Right lobe of liver (tissue), 4 donors: ENCODE measurements at regions not wholly inside any gene's neighbourhood (a gene's known extent, or its start where the extent isn't known, plus 50 kb on each side); places are given as distances from the start of the nearest gene placed in this dataset.

ENCODE experiments used
- CTCF ChIP-seq, 4 donors: fragments of 200-600 bp in 3 of 4; fragments of 450-650 bp in 1 of 4; IDR thresholded peaks; one replicate each; pipeline versions ENCODE4 v1.5.1 to v1.8.0; 2016 to 2022; ENCODE audit warnings: antibody characterized with exemption in 4 of 4, mild to moderate bottlenecking in 2 of 4
- POLR2A ChIP-seq: fragments of 450-650 bp; IDR thresholded peaks from one replicate; pipeline ENCODE4 v1.6.1; 2017; ENCODE audit warnings: antibody characterized with exemption, mild to moderate bottlenecking
- donor health status: DM: no; HTN: no; CAD: no.
- donor health status: DM: no; HTN: no; CAD: no.
- donor health status: DM: no; HTN: yes; CAD: no.

- TF ChIP-seq CTCF (IDR thresholded peaks at IDR 0.05), result no peak
- TF ChIP-seq POLR2A, result no peak
Observed at GRCh38 chr5:115352571-115352970, 56.1 kb upstream of the CCDC112 start.
